Kidney epithelial cell (primary cell): ENCODE measurements at regions not wholly inside any gene's neighbourhood (a gene's known extent, or its start where the extent isn't known, plus 50 kb on each side); places are given as distances from the start of the nearest gene placed in this dataset.

Source experiments
- DNase-seq: peaks from one replicate; pipeline ENCODE4 v3.0.0-alpha.2; 2010; ENCODE audit warnings: low read depth
- H3K27me3 ChIP-seq: 2 replicates; pipeline ENCODE4 v1.6.0; 2011; ENCODE audit warnings: low read length; ENCODE audit not compliant: control insufficient read depth, insufficient read depth
- H3K36me3 ChIP-seq: 2 replicates; pipeline ENCODE4 v1.5.1; 2011; ENCODE audit warnings: low read length; ENCODE audit not compliant: control insufficient read depth, insufficient read depth
- H3K4me3 ChIP-seq: 2 replicates; pipeline ENCODE4 v1.5.1; 2011; ENCODE audit warnings: low read depth, mild to moderate bottlenecking, control low read depth, low read length
- TF ChIP-seq, protein P1 (sequence below): IDR thresholded peaks from 2 replicates; pipeline ENCODE4 v1.5.1; 2011; ENCODE audit warnings: mild to moderate bottlenecking, moderate library complexity, low read length, control low read depth, inconsistent platforms; ENCODE audit not compliant: insufficient read depth, poor library complexity, severe bottlenecking

DNA sequence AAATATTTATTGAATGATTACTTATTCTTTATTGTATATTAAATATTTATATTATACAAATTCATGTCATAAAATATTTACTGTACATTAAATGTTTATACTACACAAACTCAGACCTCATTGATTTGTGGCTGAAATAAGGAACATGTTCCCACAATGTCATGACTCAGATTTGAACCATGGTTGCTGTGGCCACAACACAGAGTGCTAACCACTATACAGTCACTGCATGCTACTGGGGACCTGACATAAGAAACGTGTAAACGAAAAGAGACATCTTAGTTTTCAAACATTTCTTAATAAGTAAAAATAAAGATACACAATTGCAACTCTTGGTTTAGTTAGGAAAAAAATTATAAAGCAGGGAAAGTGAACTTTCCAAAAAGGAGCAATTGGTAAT, 99.1 kb upstream of the AGTR1 start:
- no peak for DNase-seq
- no peaks in the 10 kb centered on the region for H3K36me3 ChIP-seq
- TF ChIP-seq, protein P1, sequence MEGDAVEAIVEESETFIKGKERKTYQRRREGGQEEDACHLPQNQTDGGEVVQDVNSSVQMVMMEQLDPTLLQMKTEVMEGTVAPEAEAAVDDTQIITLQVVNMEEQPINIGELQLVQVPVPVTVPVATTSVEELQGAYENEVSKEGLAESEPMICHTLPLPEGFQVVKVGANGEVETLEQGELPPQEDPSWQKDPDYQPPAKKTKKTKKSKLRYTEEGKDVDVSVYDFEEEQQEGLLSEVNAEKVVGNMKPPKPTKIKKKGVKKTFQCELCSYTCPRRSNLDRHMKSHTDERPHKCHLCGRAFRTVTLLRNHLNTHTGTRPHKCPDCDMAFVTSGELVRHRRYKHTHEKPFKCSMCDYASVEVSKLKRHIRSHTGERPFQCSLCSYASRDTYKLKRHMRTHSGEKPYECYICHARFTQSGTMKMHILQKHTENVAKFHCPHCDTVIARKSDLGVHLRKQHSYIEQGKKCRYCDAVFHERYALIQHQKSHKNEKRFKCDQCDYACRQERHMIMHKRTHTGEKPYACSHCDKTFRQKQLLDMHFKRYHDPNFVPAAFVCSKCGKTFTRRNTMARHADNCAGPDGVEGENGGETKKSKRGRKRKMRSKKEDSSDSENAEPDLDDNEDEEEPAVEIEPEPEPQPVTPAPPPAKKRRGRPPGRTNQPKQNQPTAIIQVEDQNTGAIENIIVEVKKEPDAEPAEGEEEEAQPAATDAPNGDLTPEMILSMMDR = no peak
- H3K27me3 ChIP-seq = no peaks in the 10 kb centered on the region
- no peak overlapping the region for H3K4me3 ChIP-seq

DNA sequence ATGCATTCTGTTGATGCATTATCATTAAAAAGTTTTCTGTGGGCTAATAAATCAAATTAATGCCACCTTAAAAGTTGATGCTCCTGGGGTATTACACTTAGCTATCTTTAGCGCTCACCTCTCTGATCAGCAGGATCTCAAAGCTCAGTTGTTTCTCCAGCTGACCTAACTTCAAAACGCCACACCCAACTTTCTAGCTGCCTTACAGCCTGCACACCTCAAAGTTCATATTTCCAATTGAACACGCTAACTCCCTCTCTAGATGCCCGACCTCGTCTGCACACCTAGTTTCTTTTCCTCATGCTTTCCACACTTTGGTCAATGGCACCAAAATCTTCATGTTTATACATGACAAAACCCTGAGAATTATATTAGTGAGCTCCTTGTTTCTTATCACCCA, 98.2 kb upstream of the AGTR1 start:
- TF ChIP-seq, protein P1 = no peak
- DNase-seq = no peak

DNA sequence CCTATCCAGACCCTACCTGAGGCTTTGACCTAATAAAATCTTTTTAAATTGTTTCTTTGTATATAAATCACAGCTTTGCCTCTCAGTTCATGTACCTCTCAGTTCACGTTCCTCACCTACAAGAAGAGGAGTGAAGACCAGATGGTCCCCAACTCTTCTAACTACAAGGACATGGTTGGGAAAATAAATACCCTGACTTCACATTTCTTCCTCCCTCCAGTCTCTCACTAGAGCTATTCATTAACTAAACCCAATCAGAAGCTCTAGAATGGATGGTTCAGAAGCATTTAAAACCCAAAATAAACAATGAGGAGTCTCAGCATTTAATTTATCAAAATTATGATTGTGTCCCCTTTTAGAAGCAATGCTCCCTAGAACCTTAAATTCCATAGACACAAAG, 97.3 kb upstream of the AGTR1 start:
- no peaks in the 10 kb centered on the region for H3K36me3 ChIP-seq
- no peaks in the 10 kb centered on the region for H3K27me3 ChIP-seq
- no peak for DNase-seq
- TF ChIP-seq, protein P1 = no peak
- H3K4me3 ChIP-seq = no peak overlapping the region

More for the DNA sequence above, 98.2 kb upstream of the AGTR1 start:
- H3K27me3 ChIP-seq = no peaks in the 10 kb centered on the region
- no peaks in the 10 kb centered on the region for H3K36me3 ChIP-seq
- H3K4me3 ChIP-seq = no peak overlapping the region

DNA sequence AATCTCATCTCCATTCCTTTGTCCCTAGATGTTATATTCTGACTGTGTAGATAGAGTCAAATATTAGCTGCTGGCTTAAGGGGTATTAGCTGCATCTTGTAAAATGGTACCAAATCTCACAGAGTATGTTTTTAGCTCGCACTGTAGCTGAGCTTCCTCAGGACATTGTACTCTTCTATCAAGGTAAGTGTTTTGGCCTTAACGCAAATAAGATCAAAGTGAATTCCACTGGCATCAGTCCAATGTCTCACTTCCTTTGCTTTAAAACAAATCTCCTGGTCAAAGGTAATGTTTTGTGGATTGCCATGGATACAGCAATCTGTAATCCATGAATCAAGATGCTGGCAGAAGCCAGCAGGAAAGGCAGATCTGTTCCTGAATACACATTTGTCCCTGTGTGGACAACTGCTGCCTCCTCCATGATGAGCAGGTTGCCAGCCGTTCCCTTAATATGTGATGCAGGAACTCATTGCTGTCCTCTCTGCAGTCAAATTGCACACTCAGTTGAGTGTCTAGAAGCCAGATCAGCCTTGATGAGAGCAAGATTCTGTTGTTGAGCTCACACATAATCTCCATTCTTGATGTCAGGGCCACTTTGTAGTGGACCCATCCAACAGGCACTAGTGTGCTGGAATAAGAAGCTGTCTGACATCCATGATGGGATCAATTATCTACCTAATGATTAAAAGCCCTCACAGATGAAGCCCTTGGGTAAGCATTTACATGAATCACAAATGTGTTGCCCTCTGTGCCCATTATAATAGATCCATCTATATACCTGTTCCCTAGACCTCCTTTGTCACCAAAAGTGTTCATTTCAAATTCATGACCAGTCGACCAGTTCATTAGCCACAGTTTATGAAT, 96.6 kb upstream of the AGTR1 start:
- H3K36me3 ChIP-seq = no peaks in the 10 kb centered on the region
- no peak overlapping the region for H3K4me3 ChIP-seq
- TF ChIP-seq, protein P1 = no peak
- DNase-seq = peak; percentile 35
- H3K27me3 ChIP-seq = no peaks in the 10 kb centered on the region

DNA sequence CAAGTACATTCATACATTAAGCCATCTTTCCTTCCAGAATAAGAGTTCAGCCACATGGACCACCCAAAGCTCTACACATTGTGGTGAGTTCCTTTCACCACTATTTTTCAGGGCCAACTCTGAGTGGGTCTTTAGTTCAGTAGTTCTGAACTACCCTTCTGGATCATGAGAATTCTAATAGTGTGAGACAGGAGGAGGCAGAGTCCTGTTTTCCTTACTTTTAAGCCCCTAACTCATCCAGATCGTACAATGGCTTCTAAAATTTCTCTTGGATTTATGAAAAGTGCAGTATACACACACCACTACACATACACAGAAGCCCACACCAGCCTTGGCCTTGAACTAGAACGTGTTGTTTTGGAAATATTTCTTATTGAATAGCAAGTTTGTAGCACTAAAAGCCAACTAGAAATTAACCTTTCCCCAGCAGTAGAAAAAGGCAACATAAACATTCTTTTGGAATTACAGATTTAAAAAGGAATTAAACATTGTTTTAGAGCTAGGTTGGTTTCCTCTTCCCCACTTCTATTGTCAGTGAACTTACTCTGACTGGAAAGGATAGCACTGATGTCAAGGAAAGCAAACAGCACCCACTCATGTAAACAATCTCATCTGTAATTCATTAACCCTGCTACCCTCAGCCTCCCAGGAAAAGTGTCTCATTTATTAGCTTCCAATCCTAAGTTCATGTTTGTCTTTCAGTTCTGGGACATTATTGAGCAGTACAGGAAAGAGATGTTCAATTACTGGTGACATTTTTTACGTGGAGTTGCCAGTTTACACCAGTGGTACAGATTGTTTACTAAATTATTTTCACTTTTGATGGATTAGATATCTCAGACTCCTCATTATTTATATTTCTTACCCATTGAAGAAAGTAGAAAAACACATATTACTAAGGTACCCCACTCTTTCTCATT, 95.7 kb upstream of the AGTR1 start:
- DNase-seq = peak; percentile 34
- Histone ChIP-seq H3K27me3 (no peaks in the 10 kb centered on the region), H3K36me3 (no peaks in the 10 kb centered on the region), H3K4me3 (no peak overlapping the region)
- TF ChIP-seq, protein P1 = no peak
